Pancreas (tissue), 10 donors: ENCODE measurements at regions not wholly inside any gene's neighbourhood (a gene's known extent, or its start where the extent isn't known, plus 50 kb on each side); places are given as distances from the start of the nearest gene placed in this dataset.

ENCODE experiments used
- ATAC-seq, 4 donors: fragments of 200-7000 bp; cut with Tn5 transposase; one replicate each; pipeline versions ENCODE4 v1.8.0 to v1.9.1; 2020; ENCODE audit warnings: mild to moderate bottlenecking in 4 of 4, moderate library complexity in 4 of 4
- DNase-seq, 6 donors: peaks; one replicate each; pipeline ENCODE4 v3.0.0-alpha.2; 2020
- FAIRE-seq: peaks from 2 replicates; lab custom pipeline; 2012; peaks lifted over from hg19 to GRCh38; lab: Jason Lieb, UNC
- H3K27ac ChIP-seq, 4 donors: fragments of 200-600 bp; sonication (generic); 1 replicate in 3 of 4; 2 replicates in 1 of 4; pipeline versions ENCODE4 v1.5.0 to v1.8.0; 2020
- H3K27me3 ChIP-seq, 4 donors: fragments of 200-600 bp; one replicate each; pipeline ENCODE4 v1.8.0; 2021
- H3K36me3 ChIP-seq, 3 donors: fragments of 200-600 bp; sonication (generic) in 1 of 3; one replicate each; pipeline versions ENCODE4 v1.5.0 to v1.8.0; 2020 to 2021
- H3K4me1 ChIP-seq, 3 donors: fragments of 200-600 bp; one replicate each; pipeline ENCODE4 v1.8.0; 2021
- H3K4me3 ChIP-seq, 4 donors: fragments of 200-600 bp; sonication (generic) in 2 of 4; one replicate each; pipeline versions ENCODE4 v1.5.0 to v1.8.0; 2020 to 2021
- H3K9me3 ChIP-seq, 4 donors: fragments of 200-600 bp; one replicate each; pipeline ENCODE4 v1.8.0; 2021
- WGBS, 2 donors: extraction: QIAGEN DNeasy Blood & Tissue Kit; methylation state at CpG; one replicate each; pipeline ENCODE4 v1.1.7; 2013; 5-methylcytosine and 5-hydroxymethylcytosine counted together
- intact Hi-C, 3 donors: fragments of 100-400 bp; cut with DNase I; formaldehyde crosslinking; loops; one replicate each; pipeline versions ENCODE4 v1.11.1 to v1.14.2; 2022
- TF ChIP-seq, protein P1 (sequence below), 4 donors: fragments of 200-600 bp; sonication (generic) in 3 of 4; IDR thresholded peaks; one replicate each; pipeline versions ENCODE4 v1.5.0 to v1.8.0; 2021; ENCODE audit warnings: antibody characterized with exemption in 4 of 4
- donor health status: healthy with polysubstance abuse.
- donor health status: DM: no; HTN: no; CAD: no; lungs with moderate emphysema.
- donor health status: DM: no; HTN: no; CAD: no.
- donor health status: control.
- donor health status: control.
- donor health status: Bipolar disorder and iron deficiency.
- donor health status: DM: yes; HTN: yes; CAD: no.
- donor health status: DM: no; HTN: no; CAD: no.
- donor health status: DM: no; HTN: no; CAD: no.
- donor health status: DM: yes; HTN: yes; CAD: no.

DNA sequence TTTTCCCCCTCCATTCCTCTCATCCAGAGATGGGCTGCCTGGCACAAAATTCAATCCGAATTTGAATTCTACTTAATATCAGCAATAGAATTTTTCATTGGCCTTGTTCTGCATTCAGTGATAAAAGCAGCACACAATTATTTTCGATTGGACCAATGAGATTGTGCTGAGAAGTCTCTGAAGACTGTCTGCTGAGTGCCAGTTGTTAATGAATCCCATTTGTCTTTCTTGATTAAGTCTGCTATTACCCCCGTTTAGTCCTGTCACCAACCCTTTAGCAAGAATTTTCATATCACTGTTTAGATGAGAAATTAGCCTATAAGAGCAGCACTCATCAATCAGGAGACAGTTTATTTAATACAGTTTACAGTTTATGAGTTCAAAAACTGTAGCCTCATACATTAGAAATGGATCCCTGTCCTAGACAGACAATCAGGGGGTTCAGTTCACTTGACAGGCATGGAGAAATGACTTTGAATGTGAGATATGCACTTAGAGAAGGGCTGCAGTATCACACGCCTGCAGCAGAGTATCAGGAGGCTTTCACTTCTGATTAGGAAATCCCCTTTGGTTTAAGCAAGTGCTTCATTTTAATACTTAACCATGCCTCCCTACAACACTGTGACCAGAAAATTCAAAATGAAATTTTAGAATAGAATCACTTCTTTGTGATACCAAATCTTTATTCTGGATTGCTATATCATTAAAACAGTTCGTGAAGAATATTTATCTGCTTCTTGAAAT, 304.7 kb upstream of the PTBP2 start:
- WGBS, 2 donors: 23 to 39% methylated on average over 5 of the region's 5 CpGs
- Histone ChIP-seq H3K4me1 (no peaks in the 10 kb centered on the region), H3K36me3 (no peaks in the 10 kb centered on the region), H3K27me3 (no peaks in the 10 kb centered on the region), H3K27ac (no peak overlapping the region), H3K9me3 (no peaks in the 10 kb centered on the region), H3K4me3 (no peak overlapping the region)
- TF ChIP-seq, protein P1, sequence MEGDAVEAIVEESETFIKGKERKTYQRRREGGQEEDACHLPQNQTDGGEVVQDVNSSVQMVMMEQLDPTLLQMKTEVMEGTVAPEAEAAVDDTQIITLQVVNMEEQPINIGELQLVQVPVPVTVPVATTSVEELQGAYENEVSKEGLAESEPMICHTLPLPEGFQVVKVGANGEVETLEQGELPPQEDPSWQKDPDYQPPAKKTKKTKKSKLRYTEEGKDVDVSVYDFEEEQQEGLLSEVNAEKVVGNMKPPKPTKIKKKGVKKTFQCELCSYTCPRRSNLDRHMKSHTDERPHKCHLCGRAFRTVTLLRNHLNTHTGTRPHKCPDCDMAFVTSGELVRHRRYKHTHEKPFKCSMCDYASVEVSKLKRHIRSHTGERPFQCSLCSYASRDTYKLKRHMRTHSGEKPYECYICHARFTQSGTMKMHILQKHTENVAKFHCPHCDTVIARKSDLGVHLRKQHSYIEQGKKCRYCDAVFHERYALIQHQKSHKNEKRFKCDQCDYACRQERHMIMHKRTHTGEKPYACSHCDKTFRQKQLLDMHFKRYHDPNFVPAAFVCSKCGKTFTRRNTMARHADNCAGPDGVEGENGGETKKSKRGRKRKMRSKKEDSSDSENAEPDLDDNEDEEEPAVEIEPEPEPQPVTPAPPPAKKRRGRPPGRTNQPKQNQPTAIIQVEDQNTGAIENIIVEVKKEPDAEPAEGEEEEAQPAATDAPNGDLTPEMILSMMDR (IDR thresholded peaks at IDR 0.05): no peak
- FAIRE-seq: no peak
- no peak for DNase-seq
- peak in 1 of 4 donors; percentile 39 for ATAC-seq
- intact Hi-C loops: no loop called here

DNA sequence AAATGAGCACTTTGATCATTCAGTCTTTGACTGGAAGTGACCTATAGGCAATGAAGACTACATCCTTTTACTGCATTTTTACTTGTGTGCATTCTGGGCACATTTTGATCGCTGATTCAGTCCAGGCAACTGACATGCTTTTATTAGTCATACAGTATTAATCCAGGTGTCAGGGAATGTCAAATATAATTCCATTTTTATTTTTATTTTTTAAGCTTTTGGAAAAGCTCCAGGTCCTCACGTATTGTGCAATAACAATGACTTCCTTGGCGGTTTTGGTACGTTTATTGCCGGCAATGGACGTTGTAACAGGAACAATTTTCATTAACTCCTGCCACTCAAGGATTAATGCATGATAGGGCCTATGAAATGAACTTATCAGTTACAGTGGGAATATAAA, 302.6 kb upstream of the PTBP2 start:
- intact Hi-C loops: no loop called here
- TF ChIP-seq, protein P1 (IDR thresholded peaks at IDR 0.05): no peak
- no peak overlapping the region for H3K4me3 ChIP-seq
- ATAC-seq (no peak), FAIRE-seq (no peak), DNase-seq (no peak)
- H3K27me3 ChIP-seq: no peaks in the 10 kb centered on the region
- no peak overlapping the region for H3K27ac ChIP-seq
- WGBS, 2 donors: 49 to 62% methylated on average over 6 of the region's 6 CpGs
- no peaks in the 10 kb centered on the region for H3K9me3 ChIP-seq
- no peaks in the 10 kb centered on the region for H3K4me1 ChIP-seq
- H3K36me3 ChIP-seq: no peaks in the 10 kb centered on the region

DNA sequence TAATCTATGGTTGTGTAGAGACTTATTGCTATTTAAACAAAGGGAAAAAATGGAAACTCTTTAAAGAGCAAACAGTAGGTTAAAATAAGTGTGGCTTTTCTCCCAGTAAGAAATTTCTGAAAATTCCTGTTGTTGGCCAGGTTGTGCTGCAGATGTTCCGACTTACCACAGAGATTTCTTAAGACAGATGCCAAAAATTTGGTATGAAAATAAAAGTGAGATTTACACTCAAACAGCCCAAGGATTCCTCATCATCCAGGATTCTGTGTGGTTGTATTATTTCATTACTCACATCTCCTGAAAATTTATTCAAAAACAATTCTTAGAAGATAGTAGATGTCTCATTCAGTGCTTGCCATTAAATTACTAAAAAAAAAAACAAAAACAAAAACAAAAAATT, 296.7 kb upstream of the PTBP2 start:
- intact Hi-C loops: no loop called here
- DNase-seq (no peak), FAIRE-seq (no peak), ATAC-seq (no peak)
- 40 to 63% methylated on average over 1 of the region's 1 CpG for WGBS, 2 donors
- Histone ChIP-seq H3K27me3 (no peaks in the 10 kb centered on the region), H3K4me3 (no peak overlapping the region), H3K9me3 (no peaks in the 10 kb centered on the region), H3K27ac (no peak overlapping the region), H3K36me3 (no peaks in the 10 kb centered on the region), H3K4me1 (no peaks in the 10 kb centered on the region)
- TF ChIP-seq, protein P1 (IDR thresholded peaks at IDR 0.05): no peak

DNA sequence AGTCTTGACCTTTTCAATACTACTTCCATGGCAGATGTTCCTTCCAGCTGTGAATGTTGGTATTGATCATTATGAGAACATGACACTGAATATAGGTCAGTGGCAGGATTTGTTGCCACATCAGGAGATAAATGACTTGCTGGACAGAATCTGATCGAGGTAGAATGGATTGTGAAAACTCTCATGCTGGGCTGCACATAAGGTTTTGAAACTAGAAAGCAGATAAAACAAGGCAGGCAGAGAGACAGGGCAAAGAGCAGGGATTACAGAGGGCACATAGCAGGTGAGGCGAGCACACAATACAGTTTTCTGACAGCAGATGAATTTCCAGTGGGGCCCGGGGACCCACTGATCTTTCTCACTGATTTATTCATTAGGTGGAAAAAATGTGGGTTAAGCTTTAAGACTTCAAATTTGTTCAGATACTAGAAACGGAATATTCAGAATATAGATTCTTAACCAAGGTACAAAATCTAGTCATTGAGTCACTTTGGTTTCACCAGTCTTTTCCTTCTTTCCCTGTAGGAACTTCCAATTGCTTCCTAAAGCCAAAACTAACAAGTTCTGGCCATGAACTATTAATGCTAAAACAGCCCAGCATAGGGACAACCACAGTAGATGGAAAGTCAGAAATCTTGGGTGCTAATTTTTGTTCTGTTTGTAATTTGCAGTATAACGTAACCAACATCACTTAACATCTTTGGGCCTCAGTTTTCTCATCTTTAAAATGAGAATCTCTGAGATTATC, 296.0 kb upstream of the PTBP2 start:
- Histone ChIP-seq H3K36me3 (no peaks in the 10 kb centered on the region), H3K27me3 (no peaks in the 10 kb centered on the region), H3K9me3 (no peaks in the 10 kb centered on the region), H3K4me3 (no peak overlapping the region), H3K27ac (no peak overlapping the region), H3K4me1 (no peaks in the 10 kb centered on the region)
- FAIRE-seq: no peak
- TF ChIP-seq, protein P1 (IDR thresholded peaks at IDR 0.05): no peak
- no peak for ATAC-seq
- WGBS, 2 donors: 31 to 44% methylated on average over 5 of the region's 5 CpGs
- intact Hi-C loops: no loop called here
- no peak for DNase-seq

DNA sequence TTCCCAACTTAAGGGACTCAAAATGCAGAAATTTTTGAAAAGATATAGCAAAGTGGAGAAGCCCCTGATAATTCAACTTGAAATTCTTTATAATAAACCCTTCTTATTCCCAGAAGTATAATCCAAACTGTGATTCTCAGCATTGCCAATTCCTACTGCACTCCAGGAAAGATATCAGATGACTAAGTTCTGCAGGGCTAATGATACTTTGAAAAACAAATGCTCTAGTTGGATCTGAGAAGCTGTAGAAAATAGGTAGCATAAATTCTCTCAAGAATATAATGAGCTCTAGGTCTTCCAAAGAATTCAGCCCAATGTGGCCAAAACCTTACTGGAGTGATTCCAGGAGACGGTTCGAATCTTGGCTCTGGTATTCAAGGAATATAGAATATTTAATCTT, 294.0 kb upstream of the PTBP2 start:
- FAIRE-seq: no peak

More for the DNA sequence above, 294.0 kb upstream of the PTBP2 start:
- no peaks in the 10 kb centered on the region for H3K9me3 ChIP-seq
- no peak overlapping the region for H3K4me3 ChIP-seq
- H3K36me3 ChIP-seq: no peaks in the 10 kb centered on the region
- no peak for DNase-seq
- ATAC-seq: no peak
- intact Hi-C loops: no loop called here
- H3K27ac ChIP-seq: no peak overlapping the region
- H3K27me3 ChIP-seq: no peaks in the 10 kb centered on the region
- TF ChIP-seq, protein P1 (IDR thresholded peaks at IDR 0.05): no peak
- WGBS, 2 donors: 62 to 83% methylated on average over 2 of the region's 2 CpGs
- no peaks in the 10 kb centered on the region for H3K4me1 ChIP-seq
